HG02623 (cell line): ENCODE measurements at regions not wholly inside any gene's neighbourhood (a gene's known extent, or its start where the extent isn't known, plus 50 kb on each side); places are given as distances from the start of the nearest gene placed in this dataset.
"Not testable (repeated sequence)": the region's sequence is repeated elsewhere in the genome, so short reads cannot be mapped to it uniquely, and the experiment has no call there.

Source experiments
- ATAC-seq: cut with Tn5 transposase; IDR thresholded peaks from one replicate; pipeline ENCODE4 v1.9.1; 2021; ENCODE audit warnings: moderate library complexity; ENCODE audit not compliant: unreplicated experiment

GRCh38 chr6:20263059-20263458 lies 50.8 kb upstream of the MBOAT1 start:
- no peak for ATAC-seq

GRCh38 chr6:20265842-20266241 lies 53.6 kb upstream of the MBOAT1 start:
- ATAC-seq: no peak

- ATAC-seq: no peak
Measured at GRCh38 chr6:20266851-20267608, 54.8 kb upstream of the MBOAT1 start.

- no peak for ATAC-seq
Measured at GRCh38 chr6:20269181-20269580, 56.9 kb upstream of the MBOAT1 start.

GRCh38 chr6:20271818-20272217 lies 59.5 kb upstream of the MBOAT1 start:
- no peak for ATAC-seq

GRCh38 chr6:20274137-20274536 lies 61.9 kb upstream of the MBOAT1 start:
- no peak for ATAC-seq

GRCh38 chr6:20275837-20276236 lies 63.6 kb upstream of the MBOAT1 start:
- not testable (repeated sequence) for ATAC-seq

GRCh38 chr6:20277724-20278123 lies 65.5 kb upstream of the MBOAT1 start:
- not testable (repeated sequence) for ATAC-seq

GRCh38 chr6:20279051-20279450 lies 66.8 kb upstream of the MBOAT1 start:
- no peak for ATAC-seq

- no peak for ATAC-seq
Measured at GRCh38 chr6:20279608-20280287, 67.5 kb upstream of the MBOAT1 start.

- no peak for ATAC-seq
Measured at GRCh38 chr6:20280288-20280621, 68.0 kb upstream of the MBOAT1 start.

- no peak for ATAC-seq
Measured at GRCh38 chr6:20284672-20285071, 72.4 kb upstream of the MBOAT1 start.

GRCh38 chr6:20286968-20287565 lies 74.8 kb upstream of the MBOAT1 start:
- no peak for ATAC-seq

GRCh38 chr6:20291764-20292580 lies 79.7 kb upstream of the MBOAT1 start:
- ATAC-seq: peak; percentile 88

GRCh38 chr6:20292905-20293304 lies 80.6 kb upstream of the MBOAT1 start:
- no peak for ATAC-seq

GRCh38 chr6:20301256-20301655 lies 89.0 kb upstream of the MBOAT1 start:
- ATAC-seq: no peak

- no peak for ATAC-seq
Measured at GRCh38 chr6:20302168-20302567, 89.9 kb upstream of the MBOAT1 start.

- no peak for ATAC-seq
Measured at GRCh38 chr6:20302702-20303251, 90.5 kb upstream of the MBOAT1 start.

- ATAC-seq: no peak
Measured at GRCh38 chr6:20306491-20306890, 94.2 kb upstream of the MBOAT1 start.

- no peak for ATAC-seq
Measured at GRCh38 chr6:20309186-20309585, 92.5 kb upstream of the E2F3 start.

- no peak for ATAC-seq
Measured at GRCh38 chr6:20310185-20310584, 91.5 kb upstream of the E2F3 start.
